NCI-H2227 (cell line): ENCODE measurements at regions not wholly inside any gene's neighbourhood (a gene's known extent, or its start where the extent isn't known, plus 50 kb on each side); places are given as distances from the start of the nearest gene placed in this dataset.

ENCODE experiments used
- DNase-seq: peaks from one replicate; lab custom pipeline; 2025; ENCODE audit not compliant: unreplicated experiment; lab: John Stamatoyannopoulos, UW

DNA sequence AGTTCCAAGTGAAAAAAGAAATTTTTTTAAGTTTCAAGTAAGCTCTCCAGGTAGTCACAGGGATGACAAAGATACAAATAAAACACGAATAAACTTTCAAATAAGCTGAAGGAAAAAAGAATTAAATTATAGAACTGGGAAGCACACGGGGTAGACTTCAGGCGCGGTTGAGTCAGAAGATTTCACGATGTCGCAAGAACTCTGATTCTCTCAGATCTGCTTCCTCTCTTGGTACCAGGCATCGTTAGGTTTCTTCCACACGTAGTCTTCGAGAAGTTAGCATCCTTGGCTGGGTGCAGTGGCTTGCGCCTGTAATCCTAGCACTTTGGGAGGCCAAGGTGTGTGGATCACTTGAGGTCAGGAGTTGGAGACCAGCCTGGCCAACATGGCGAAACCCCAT, 784.1 kb upstream of the RBFOX1 start:
- DNase-seq: no peak

DNA sequence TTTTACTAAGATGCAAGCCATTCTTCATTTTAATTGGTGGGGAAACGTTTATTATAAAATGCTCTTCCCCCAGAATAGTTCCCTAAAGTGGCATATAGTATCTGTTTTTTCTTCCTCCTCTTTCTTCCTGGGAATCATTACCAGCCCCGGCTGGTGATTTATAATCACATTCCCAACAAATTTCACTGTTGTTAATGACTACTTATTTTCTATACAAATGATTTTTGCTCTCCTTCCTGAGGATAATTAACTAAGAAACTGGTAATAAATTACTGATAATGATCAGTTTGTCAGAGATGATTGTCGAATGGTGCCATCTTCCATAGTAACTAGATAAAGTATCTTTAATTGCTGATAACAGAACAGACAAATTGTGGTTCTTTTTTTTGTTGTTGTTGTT, 785.5 kb upstream of the RBFOX1 start:
- no peak for DNase-seq

DNA sequence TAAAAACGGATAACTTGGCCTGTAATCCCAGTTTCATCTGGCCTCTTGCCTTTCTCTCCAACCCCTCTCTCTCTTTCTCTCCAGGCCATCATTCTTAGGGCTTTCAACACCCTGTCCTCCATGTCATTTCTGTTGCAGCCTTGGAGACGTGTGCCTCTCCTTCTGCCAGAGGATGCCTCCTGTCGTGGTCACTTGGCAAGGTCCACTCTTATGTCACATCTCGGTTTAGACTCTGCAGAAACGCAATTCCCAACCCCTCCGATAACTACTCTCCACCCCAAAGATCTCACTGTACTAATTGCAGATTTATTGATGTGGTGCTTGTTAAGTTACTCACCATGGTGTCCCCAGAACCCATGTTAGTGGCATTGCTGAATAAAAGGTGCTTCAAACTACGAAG, 787.3 kb upstream of the RBFOX1 start:
- DNase-seq: no peak

DNA sequence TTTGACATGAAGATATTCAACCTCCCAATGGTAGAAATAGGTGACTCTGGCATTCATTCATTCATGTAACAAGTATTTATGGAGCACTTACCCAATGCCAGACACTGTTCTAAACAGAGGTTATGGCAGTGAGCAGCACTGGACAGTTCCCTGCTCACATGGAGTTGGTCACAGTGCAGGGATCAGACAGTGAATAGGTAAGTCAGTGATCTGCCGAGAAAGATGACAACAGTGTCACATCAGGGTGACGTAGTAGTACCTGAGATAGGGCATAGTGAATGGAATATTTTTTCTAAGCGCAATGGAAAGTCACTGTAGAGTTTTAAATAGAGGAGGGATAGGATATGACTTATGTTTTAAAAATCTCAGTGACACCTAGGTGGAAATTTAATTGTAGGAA, 791.4 kb upstream of the RBFOX1 start:
- no peak for DNase-seq

DNA sequence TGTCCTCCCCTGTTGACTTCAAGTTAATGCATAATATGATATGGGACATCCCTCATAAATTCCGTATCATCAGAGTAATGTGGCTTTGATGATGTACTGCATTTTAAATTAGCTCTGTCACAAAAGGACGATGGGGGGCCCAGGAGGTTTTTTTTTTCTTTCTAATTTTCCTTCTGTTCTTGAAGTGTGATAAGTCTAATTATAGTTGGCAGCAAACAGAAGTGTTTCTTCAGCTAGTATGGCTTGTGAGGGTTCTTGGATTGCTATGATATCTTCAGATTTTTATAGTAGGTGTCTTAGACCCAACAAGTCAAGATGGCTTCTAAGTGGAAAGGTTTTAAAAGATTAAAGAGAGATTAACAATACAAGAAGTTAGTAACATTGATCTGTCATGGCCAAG, 796.2 kb upstream of the RBFOX1 start:
- DNase-seq: no peak

DNA sequence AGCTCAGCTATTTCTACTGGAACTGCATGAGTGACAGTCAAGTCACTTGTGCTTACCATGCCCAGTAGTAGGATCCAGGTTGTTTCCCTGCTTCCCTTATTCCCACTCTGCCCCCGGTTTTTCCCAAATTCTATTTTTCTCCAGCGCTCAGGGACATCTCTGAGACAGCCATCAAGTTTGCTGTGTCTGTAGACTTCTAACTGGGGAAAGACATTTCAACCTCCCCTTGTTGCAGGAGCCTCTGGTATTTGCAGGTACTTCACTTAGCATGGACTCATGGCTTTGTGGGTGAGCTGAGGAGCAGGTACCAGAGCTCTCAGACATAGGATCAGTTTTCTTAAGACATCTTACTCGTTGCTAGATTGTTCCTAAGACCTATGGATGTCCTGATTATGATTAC, 801.6 kb upstream of the RBFOX1 start:
- DNase-seq: no peak

DNA sequence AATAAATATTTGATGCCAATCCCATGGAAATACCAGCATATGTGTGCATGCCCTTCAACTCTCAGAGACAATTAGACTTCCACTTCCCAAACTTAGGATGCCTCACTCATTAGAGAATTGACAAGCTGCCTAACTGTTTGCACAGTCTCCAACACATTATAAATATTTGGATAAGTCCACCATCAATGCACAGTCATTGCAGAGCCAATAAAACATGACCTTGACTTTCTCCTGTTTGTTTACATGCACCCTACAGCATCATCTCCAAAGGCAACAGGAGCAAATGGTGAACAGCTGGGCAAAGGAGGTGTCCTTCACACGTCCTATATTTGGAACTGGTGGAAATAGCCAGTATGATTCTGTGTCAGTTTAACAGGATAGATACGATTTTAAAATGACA, 804.4 kb upstream of the RBFOX1 start:
- DNase-seq: no peak

DNA sequence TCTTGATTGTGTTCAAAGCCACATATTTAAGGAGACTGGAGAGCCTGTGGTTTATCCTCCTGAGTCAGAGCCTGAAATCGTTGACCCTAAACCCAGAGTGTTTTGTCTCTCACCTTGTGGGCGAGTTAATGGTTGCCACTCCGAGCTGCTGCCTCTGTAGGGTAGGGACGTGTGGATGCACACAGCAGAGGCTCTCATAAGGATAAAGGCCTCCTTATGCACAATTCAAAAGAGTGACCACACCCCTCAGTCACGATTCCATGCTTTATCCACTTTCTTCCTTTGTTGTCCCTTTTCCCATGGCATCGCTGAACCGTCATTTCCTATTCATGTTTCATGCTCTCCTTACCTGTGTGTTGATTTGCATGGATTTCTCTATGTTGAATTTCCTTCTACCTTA, 805.0 kb upstream of the RBFOX1 start:
- peak; percentile 18 for DNase-seq

DNA sequence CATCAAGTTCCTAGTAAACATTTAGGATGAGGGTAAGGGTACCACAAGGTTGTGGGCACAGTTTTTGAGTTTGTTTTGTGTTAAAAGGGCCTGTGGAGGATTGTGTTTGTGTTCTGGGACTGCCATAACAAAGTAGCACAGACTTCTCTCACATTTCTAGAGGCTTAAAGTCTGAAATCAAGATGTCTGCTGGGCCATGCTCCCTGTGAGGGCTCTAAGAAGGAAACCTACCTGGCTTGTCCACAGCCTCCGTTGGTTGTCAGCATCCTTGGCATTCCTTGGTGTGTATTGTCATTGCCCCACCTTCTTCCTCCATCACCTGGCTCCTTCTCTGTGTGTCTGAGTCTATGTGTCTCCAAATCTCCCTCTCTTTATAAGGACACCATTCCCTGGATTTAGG, 808.1 kb upstream of the RBFOX1 start:
- no peak for DNase-seq

DNA sequence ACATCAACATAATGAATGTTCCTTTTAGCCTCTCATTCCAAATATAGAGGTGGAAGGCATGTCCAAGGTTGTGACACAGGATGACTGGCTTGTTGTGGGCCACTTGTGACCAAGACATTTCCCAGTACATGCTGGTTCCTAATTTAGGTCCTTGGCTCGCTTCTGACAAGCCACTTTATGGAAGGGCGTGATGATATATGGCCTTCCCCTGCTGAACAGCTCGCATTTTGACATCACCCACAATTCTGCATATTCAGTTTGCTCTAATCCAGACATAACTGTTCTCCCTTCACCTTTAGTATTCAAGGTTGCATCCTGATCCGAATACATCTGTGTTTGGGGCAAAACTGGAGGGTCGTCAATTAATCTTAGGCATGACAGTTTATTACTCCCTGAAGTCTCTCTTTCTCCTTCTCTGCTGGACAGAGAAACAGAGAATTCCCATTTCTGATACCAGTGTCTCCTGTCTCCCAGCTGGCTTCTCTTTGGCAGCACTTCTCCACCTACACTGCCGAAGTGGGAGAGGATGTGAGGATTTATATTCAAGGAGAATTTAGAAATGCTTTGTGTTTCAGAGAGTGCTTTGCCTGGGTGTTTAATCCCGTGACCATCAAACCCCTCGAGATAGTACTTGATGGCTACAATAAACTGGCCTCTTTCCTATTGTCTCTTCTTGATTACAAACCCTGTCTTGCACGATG, 815.5 kb upstream of the RBFOX1 start:
- DNase-seq: no peak

DNA sequence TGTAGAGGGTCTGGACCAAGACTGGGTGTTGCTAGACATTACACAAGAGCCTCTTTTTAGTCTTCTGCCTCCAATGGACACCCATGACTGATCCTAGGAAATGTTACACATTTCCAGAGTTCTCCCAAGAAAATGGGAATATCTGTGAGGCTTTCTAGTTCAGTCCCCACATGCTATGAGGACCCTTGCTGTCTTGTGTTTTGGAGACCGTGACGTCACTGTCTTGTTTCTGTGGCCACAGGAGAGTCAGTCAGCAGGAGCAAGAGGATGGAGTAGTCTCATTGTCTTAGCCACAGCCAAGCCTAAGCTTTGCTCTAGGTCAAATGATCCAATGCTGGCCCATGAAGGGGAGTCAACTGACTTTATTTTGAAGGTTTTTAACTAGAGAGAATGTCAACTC, 820.1 kb upstream of the RBFOX1 start:
- no peak for DNase-seq

DNA sequence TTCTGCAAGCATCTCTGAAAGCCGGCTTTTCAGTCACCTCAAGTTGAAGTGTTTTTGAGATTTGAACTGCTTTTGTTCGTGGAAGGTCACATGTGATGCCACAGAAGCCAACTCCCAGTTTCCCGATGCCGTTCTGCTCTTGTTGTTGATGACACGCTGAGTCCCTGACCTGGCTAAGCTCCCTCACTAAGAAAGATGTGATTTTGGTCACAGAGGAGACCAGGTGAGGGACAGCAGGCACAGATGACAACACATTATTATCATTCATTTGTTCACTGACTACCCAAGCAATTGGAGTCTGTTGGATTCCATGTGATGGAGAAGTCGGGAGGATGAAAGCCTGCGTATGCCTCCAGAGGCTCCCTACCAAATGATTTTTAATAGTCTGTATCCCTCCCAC, 822.4 kb upstream of the RBFOX1 start:
- peak; percentile 85 for DNase-seq

DNA sequence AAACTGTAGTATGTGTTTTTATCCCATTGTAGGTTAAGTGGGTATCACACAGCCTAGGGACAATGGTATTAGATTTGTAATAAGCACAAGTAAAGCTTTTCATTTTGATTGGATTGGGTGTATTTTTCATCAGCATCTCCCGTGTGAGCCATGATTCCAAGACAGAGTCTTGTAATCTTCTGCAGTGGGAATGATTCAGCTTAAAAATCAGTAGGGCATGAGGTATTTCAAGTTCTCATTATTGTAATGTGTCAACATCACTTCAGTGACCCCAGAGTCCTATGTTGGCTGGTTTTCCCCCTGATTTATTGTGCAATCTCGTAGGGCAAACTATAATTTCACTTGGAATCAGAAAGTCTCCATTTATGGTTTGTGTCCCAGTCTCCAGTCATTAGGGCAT, 833.2 kb upstream of the RBFOX1 start:
- DNase-seq: peak; percentile 73

DNA sequence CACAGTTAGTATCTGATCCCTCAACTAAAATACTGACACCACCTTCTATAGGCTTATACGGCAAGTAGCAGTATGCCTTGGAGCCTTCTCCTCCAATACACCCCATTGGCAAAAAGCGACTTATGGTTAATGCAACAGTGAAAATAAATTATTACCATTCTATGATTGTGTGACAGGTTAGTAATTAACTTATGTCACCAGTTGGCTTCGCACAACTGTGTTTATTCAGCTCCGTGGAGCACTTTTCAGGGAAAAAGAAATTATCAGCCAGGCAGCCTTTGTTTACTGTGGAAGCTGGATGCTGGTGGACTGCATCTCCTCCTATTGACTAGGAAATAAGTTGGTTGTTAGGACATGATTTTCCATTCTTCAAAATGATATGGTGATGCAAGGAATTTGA, 833.8 kb upstream of the RBFOX1 start:
- DNase-seq: peak; percentile 83

DNA sequence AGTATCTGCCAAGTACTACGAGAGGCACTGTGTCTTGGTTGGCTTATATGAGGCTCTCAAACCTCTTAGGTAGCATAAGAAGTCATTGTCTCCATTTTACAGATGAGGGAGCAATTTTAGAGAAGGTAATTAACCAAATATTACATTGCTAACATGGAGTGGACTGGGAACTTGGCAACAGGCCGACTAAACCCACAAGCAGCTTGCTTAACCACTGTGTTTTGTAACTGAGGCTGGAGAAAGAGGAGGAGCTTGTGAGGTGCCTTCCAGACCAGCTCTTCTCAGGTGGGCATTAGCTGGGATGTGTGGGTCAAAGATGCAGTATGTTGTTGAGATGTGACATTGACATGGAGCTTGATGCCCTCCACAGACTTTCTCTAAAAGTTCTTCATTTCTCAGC, 835.6 kb upstream of the RBFOX1 start:
- DNase-seq: no peak

DNA sequence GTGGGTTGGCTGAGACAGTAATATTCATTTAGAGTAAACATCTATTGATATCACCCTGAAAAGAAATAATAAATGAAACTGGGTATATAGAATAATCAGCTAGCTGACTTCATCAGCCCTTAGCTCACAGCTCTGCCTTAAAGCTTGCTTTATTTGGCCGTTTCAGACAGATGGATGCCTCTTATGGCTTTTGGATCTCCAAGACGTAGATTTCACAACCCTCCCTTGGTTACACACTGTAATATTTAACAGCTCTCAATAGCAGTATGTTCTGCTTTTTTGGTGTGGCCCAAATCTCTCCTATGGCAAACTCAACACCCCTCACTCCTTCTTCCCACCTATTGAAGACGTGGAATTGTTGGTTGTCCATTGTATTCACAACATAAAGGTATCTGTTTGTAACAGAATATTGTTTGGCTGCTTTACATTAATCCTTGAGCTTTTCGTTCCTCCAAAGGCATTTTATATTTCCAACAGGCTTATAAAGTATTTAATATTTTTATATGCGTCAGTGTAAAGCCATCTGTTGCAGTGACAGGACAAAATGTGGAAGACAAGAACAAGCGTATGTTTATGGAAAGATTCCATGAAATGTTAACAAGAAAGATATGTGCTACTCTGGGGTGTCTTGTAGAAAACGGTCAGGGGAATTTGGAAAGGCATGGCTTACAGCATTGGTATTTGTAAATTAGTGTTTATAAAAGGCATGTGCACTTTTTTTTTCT, 837.0 kb upstream of the RBFOX1 start:
- no peak for DNase-seq

DNA sequence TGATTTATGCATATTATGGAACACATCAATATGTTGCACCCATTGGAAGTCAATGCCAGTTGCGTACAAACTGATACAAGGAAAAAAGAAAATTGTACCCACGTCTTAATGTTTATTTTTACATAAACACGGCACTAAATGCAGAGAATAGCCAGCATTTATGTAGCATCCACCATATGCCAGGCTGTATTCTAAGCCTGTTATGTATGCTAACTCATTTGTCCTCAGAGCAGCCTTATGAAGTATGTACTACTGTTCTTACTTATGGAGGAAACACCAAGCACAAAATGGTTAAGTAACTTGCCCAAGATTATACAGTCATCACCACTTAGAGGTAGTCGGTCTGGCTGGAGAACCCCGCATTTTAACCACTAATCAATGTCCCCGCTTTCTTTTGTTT, 837.9 kb upstream of the RBFOX1 start:
- no peak for DNase-seq

DNA sequence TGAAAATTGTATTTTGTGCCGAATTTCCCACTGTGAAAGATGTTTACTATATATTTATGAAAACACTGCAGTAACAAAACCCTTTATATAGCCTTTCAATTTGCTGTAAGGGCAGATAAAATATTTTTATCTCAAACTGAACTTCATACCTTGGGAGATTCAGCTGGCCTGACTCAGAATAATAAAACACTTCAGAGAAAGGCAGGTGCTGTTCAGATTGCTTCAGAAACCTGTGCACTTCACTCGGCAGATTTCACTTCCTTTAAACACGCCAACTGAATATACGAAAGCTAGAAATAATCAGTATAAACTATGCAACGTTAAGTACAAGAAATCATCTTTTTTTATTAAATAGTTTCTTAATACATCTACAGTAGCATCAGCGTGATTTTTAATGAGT, 839.1 kb upstream of the RBFOX1 start:
- no peak for DNase-seq

DNA sequence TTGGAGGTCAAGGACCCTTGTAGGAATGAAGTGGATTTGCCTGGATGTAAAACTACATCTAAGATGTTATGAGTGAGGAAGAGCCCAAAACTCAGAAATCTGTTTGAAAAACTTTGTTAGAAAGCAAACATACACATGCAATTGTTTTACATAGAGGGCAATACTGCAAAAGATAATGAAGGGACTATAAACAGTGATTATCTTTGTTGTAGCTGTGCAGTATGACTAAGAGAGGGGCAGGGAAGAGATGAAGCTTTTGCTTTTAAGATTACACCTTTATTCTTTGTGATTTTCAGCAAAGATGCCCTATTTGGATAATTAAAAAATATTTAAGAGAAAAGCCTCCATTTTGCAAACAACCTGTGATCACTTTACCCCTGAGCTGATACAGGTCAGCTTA, 839.9 kb upstream of the RBFOX1 start:
- DNase-seq: no peak

DNA sequence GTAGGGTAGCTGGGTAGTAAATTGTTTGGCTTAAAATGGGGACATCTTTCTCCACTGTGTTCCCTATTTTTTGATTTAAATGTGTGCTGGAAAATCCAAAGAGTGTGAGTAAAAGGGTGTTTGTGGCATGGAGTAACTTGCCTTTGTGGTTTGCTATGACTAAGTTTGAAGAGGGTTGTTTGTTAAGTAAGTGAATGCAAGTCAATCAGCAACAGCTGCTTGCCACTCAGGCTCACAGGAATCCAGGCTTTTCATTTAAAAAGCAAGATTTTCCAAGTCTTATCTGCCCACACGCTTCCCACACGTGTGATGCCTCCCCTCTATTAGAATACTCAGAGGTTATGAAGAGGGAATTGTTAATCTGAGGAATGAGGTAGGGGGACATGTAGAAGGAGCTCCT, 847.7 kb upstream of the RBFOX1 start:
- DNase-seq: no peak

DNA sequence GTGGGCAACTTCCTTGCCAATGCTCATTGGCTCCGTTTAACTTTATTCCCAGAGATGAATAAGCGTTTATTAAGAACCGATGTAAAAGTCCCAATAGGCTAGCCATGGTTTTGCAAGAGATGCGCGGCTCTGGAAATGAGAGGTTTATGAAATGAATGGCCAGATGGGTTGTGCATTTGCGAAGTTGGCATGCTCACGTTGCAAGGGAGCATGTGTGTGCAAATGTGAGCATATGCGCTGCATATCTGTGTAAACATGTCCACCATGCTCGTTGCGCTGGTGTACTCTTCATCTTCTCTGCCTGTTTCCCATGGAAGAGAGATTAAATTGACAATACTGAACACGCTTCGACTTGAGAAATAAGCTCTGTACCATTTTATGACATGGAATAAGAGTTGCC, 848.6 kb upstream of the RBFOX1 start:
- DNase-seq: no peak

DNA sequence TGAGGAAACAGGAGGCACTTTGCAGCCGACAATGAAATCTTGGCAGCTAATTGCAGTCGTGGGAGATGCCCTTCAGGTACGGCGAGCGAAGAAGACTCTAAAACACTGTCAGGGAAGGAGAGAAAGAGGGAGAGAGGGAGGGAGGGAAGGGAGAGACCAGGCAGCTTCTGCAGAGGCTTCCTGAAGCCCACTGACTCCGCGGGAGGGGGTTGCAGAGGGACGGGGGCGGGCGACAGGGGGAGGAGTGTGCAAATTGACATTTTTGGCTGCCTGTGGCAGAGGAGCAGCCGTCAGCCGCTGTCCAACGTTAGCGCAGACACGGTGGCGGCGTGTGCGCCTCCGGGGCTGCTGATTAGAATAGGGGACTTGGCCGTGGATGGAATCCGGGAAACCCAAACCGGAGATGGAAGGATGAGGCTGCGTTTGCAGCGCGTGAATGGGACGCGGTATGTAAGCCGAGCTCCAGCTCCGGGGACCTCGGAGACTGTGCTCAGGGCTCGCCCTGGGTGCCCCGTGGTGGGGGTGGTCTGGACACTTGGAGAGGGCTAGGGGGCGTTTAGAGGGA, 849.1 kb upstream of the RBFOX1 start:
- DNase-seq: peak; percentile 85
